GM12892 (cell line): ENCODE measurements at regions not wholly inside any gene's neighbourhood (a gene's known extent, or its start where the extent isn't known, plus 50 kb on each side); places are given as distances from the start of the nearest gene placed in this dataset.

ENCODE experiments used
- DNase-seq: peaks from one replicate; pipeline ENCODE4 v3.0.0; 2011; ENCODE audit not compliant: insufficient read length
- FAIRE-seq: peaks from 2 replicates; lab custom pipeline; 2011; peaks lifted over from hg19 to GRCh38; lab: Jason Lieb, UNC
- POLR2A ChIP-seq: IDR thresholded peaks from 2 replicates; pipeline ENCODE4 v1.6.1; 2011; ENCODE audit warnings: low read depth, low read length, control low read depth
- POLR2AphosphoS5 ChIP-seq: IDR thresholded peaks from 2 replicates; pipeline ENCODE4 v1.6.1; 2011; ENCODE audit warnings: low read depth, low read length, control low read depth
- TAF1 ChIP-seq: IDR thresholded peaks from 2 replicates; pipeline ENCODE4 v1.6.1; 2011; ENCODE audit warnings: low read depth, mild to moderate bottlenecking, control low read depth, low read length, borderline replicate concordance

- DNase-seq (no peak), FAIRE-seq (no peak)
- TF ChIP-seq POLR2A = no peak
- TF ChIP-seq TAF1 = no peak
- no peak for TF ChIP-seq POLR2AphosphoS5
These were observed 252.0 kb downstream of the RRAGC start for GRCh38 chr1:38607526-38607925.

- FAIRE-seq (no peak), DNase-seq (no peak)
- TF ChIP-seq POLR2A (no peak), TAF1 (no peak), POLR2AphosphoS5 (no peak)
These were observed 254.5 kb downstream of the RRAGC start for GRCh38 chr1:38605063-38605462.

DNA sequence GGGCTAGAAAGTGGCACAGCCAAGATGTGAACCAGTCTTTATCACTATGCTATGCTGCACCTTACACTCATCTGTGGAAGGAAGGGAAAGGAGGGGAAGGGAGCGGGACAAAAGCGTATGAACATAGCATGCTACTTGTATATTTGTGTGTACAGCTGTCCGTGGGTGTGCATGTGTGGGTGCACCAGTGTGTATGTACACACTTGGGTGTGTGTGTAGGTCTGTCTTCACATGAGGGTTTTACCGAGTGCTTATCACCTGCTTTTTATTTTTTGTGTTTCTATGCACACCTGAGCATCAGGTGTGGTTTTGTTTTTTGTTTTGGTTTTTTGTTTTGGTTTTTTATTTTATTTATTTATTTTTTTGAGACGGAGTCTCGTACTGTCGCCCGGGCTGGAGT is 255.7 kb downstream of the RRAGC start:
- no peak for FAIRE-seq
- TF ChIP-seq POLR2A (no peak), TAF1 (no peak), POLR2AphosphoS5 (no peak)
- DNase-seq = no peak

- no peak for TF ChIP-seq TAF1
- TF ChIP-seq POLR2AphosphoS5 = no peak
- no peak for TF ChIP-seq POLR2A
- FAIRE-seq = no peak
- DNase-seq = no peak
These were observed 258.7 kb downstream of the RRAGC start for GRCh38 chr1:38600905-38601304.

DNA sequence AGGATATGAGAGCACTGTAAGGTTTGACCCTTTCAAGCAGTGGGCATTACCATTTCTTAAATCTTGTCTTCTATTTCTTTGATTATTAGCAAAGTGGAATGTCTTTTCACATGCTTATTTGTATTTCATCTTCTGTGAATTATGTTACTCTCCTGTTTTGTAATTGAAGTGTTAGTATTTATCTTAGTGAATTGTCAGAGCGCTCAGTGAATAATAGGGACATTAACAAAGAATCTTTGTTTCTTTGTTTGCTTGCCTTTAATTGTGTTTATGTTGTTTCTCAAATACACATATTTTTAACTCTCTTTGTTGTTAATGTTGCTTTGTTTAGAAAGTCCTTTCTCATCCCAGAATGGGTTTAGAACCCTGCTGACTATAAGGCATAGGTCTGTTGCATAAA is 259.3 kb downstream of the RRAGC start:
- DNase-seq (no peak), FAIRE-seq (no peak)
- TF ChIP-seq POLR2AphosphoS5 = no peak
- TF ChIP-seq TAF1 = no peak
- no peak for TF ChIP-seq POLR2A

- FAIRE-seq (no peak), DNase-seq (no peak)
- no peak for TF ChIP-seq POLR2AphosphoS5
- TF ChIP-seq POLR2A = no peak
- no peak for TF ChIP-seq TAF1
These were observed 261.5 kb downstream of the RRAGC start for GRCh38 chr1:38598118-38598517.

DNA sequence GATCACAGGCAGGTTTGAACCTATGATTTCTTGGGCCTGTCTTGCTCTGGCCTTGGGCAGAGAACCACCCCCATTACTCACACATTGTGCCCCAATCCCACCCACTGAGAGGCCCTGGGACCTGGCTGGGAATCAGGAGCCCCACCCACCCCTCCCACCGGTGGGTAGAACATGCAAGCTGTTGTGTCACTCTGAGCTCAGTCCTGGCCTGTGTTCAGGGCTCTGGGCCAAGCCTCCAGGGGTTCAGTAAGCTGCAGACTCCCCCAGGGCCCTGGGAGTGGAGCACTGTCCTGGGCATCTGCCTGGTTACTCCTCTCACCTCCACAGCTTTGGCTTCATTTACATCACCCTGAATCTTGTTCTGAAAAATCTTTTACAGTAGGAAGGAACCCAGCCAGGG is 270.5 kb downstream of the RRAGC start:
- DNase-seq (no peak), FAIRE-seq (no peak)
- TF ChIP-seq TAF1 (no peak), POLR2AphosphoS5 (no peak), POLR2A (no peak)

DNA sequence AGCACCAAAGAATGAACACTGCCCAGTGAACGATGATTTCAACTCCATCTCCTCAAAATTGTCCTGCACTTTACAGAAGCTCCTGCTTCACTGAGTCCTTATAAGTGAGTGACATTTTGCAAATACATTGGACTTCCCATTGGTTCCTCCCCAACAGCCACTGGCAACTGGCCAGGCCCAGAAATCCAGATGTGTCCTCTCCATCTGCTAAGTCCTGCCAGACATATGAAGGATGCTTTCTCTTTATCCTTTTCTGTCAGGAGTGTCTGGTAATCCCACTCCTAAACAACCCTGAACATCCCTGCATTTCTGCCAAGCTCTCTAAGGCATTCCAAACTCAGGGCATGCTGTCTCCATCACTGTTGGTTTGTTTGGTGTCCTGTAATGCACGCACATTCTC is 271.8 kb downstream of the RRAGC start:
- DNase-seq (no peak), FAIRE-seq (no peak)
- TF ChIP-seq POLR2AphosphoS5 = no peak
- TF ChIP-seq TAF1 = no peak
- TF ChIP-seq POLR2A = no peak

DNA sequence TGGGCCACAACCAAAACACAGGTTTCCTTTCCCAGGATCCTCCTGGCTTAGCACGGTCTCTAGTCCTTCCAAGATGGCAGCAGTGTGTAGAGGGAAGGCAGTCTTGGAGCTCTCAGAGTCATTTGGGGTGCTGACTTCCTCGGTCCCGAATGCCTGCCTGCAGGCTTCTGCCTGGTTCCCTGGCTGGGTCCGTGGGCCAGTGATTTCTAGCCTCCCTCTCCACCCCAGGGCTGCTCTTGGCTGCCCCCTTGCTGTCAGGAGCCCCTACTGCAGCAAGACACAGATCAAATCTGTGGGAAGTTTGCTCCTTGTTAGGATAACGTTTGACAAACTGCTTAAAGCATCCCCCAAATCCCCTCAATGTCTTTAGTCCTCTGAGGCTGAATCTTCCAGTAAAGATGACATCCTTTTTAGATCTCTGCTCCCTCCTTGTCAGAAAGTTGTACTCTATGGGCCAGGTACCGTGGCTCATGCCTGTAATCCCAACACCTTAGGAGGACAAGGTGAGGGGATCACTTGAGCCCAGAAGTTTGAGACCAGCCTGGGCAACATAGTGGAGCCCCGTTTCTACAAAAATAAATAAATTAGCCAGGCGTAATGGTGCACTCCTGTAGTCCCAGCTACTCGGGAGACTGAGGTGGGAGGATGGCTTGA is 272.5 kb downstream of the RRAGC start:
- peak; percentile 94 for FAIRE-seq
- TF ChIP-seq POLR2A (no peak), POLR2AphosphoS5 (no peak), TAF1 (no peak)
- DNase-seq = peak; percentile 58

DNA sequence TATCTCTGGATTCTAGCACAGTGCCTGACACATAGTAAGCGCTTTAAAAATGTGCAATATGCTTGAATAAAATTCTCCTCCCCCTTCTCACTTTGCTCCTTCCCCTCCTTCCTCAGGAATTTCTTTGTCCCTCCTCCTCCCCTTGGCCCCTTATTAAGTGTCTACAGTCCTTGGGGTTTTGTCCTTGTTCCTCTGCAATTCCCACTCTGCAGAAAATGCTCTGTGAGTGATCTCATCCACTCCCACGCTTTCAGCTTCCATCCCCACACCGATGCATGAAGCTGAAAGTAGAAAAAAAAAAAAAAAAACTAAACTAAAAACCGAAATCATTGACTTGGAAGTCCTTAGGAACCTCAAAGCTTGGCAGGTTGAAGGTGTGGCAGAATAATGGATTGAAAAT is 273.6 kb downstream of the RRAGC start:
- FAIRE-seq = no peak
- no peak for TF ChIP-seq TAF1
- no peak for TF ChIP-seq POLR2A
- no peak for TF ChIP-seq POLR2AphosphoS5
- no peak for DNase-seq

- FAIRE-seq (no peak), DNase-seq (no peak)
- no peak for TF ChIP-seq TAF1
- no peak for TF ChIP-seq POLR2AphosphoS5
- no peak for TF ChIP-seq POLR2A
These were observed 274.1 kb downstream of the RRAGC start for GRCh38 chr1:38585460-38585859.
